HCT116 (cell line): ENCODE measurements at regions not wholly inside any gene's neighbourhood (a gene's known extent, or its start where the extent isn't known, plus 50 kb on each side); places are given as distances from the start of the nearest gene placed in this dataset.

Experiments
- CTCF ChIP-seq, 3 experiments: fragments of 200-600 bp in 1 of 3; sonication (generic) in 1 of 3; IDR thresholded peaks in 2 of 3; conservative IDR thresholded peaks in 1 of 3; 2 replicates each; pipeline ENCODE4 v1.5.1; 2012 to 2017; ENCODE audit warnings: low read depth in 2 of 3, low read length in 2 of 3, antibody characterized with exemption in 1 of 3, borderline replicate concordance in 1 of 3, control low read depth in 1 of 3, mild to moderate bottlenecking in 1 of 3, mixed read lengths in 1 of 3, mixed run types in 1 of 3, moderate library complexity in 1 of 3; ENCODE audit not compliant: insufficient read depth in 1 of 3
- EGR1 ChIP-seq: IDR thresholded peaks from 2 replicates; pipeline ENCODE4 v1.6.1; 2012; ENCODE audit warnings: low read depth
- POLR2A ChIP-seq: IDR thresholded peaks from 2 replicates; pipeline ENCODE4 v1.7.0; 2011; ENCODE audit warnings: borderline replicate concordance; ENCODE audit not compliant: insufficient read depth, insufficient read length; ENCODE audit errors: extremely low read depth
- POLR2AphosphoS5 ChIP-seq: IDR thresholded peaks from 2 replicates; pipeline ENCODE4 v1.6.1; 2011; ENCODE audit warnings: mild to moderate bottlenecking, low read depth, low read length, moderate library complexity
- TCF7L2 ChIP-seq: IDR thresholded peaks from 2 replicates; pipeline ENCODE4 v1.7.0; 2011; ENCODE audit warnings: borderline replicate concordance, inconsistent platforms; ENCODE audit not compliant: insufficient read depth, insufficient read length; ENCODE audit errors: extremely low read depth
- ZFX ChIP-seq: fragments of 450-650 bp; IDR thresholded peaks from 2 replicates; pipeline ENCODE4 v1.6.1; 2017

GRCh38 chr5:126094991-126095390 lies 328.2 kb upstream of the GRAMD2B start:
- TF ChIP-seq TCF7L2 (no peak), CTCF (IDR thresholded peaks at IDR 0.05 in 2 of 3, conservative IDR thresholded peaks at IDR 0.05 in 1 of 3; ENCODE audit: borderline replicate concordance in 1 of 3, insufficient read depth in 1 of 3, low read depth in 2 of 3, low read length in 2 of 3) (no peak), POLR2A (no peak), ZFX (no peak), POLR2AphosphoS5 (no peak), EGR1 (no peak)
